ENCODE measurements at regions not wholly inside any gene's neighbourhood (a gene's known extent, or its start where the extent isn't known, plus 50 kb on each side); places are given as distances from the start of the nearest gene placed in this dataset.

DNA sequence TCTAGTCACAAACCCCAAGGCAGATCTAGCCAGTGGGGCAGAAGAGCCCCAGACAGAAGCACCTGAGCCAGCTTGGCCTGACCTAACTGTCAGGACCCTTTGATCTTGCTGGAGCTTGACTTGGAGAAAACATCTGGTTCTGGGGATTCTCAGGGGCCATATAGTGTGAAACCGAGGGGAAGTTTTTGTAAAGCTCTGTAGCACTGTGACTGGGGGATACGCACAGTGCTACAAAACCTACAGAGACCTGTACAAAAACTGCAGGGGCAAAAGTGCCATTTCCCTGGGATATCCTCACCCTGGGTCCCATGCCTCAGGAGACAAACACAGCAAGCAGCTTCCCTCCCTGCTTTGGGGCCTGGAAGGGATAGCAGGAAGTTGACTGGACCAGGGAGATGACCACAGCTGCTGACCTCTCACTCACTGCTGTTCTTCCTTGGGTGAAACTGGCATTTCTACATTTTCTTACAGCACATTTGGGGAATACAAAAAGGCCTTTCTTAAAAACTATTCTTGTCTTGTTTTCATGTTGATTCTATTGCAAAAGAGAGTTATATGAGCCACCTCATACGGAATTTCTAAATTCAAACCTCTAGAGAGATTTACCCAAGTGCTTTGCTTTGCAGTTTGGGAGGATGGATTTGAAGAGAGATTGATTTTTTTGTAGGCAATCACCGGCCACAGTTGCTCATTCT, 140.0 kb downstream of the DAD1 start:
- no peak for DNase-seq

DNA sequence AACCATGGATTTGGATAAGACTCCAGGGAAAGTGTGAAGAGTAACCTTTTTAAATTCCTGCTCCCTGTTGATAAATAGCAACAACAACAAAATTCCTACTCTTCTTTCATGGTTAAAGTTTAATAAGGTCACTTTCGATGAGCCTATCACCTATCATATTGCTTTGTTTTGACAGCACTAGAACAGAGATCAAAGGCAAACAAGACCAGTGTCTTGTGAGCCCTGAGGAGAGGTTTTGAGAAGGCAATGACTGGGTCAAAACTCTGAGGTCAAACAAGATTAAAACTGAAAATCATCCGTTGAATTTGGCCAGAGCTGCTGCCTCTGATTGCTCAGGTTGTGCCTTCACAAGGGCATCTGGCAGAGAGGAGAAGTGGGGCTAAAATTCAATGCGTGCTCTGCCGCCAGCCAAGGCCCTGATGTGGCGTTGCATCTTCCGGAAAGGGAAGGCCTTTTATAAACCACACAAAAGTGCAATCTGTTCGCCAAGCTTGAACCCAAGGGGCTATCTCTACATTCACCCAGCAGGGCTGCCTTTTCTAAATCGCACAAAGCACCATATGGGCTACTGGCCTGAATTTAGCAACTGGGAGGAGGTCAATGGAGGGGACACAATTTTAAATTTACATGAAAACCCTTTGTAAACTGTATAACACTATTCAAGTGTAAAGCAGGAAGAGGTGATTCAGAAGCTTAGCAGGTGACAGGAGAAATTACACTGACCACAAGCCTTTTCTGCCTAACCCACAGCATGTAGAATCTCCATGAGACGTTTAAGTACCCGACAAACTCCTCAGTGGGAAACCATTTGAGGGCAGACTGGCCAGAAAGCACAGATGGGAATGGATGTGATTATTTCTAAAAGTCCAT, 140.8 kb downstream of the DAD1 start:
- no peak for DNase-seq

DNA sequence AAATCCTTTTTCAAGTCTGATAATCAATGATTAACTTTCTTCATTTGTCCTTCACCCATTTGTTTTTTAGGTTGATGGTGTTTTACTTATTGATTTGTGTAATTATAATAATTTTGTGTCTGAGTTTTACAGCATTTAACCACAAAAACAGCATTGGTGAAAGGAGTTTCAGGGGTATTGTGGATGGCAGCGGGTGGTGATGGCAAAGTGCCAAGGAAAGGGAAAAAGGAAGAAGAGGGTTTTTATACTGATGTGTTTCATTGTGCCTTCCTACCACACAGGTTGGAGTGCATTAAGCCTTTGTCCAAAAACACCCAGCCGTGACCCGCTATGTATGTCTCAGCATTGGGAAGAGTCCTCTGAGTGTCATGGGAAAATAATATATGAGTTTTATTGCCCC, 150.3 kb downstream of the DAD1 start:
- peak; percentile 13 for DNase-seq

DNA sequence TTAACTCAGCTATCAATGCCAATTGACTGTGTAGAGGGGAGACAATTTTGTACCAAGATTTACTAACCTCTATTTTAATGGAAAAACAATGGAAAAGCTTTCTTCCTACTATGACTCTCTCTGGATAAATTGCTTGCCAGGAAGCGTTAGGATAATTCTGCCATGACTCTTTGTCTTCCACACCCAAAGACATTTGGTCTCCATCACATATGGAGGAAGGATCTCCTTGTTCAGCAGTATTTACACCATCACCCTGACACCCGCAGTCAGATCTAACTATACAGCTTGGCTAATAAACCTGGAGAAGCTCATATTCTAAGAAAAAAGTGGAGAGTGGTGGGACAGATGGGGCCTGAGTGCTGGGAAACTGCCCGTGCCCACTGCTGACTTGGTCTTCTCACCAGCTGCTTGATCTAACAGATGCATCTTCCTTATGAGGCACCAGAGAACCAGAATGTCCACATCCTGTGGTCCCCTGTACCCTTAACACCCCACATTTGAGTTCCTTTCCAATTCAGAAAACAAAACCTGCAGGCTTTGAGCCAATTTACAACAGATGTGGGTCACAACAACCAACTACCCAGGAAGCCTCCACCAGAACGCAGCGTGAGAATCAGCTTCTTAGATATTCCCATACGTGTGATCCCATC, 154.0 kb downstream of the DAD1 start:
- DNase-seq: no peak

DNA sequence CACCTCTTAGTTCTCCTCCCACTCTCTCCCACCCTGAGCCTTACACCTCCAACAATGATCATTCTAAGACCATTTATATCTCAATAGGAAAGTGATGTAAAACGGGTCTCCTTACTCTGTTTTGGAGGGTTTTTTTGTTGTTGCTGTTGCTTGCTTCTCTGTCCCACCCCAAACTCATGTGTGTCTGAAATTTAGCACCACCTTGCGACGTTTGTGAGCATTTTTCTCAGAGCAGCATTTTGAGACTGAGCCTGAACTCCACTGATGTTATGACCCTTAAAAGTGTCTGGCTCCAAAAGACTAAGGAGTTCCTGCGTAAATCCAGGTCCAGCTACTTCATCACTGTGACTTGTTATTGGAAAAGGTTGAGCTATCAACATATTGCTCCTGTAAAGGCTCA, 155.0 kb downstream of the DAD1 start:
- no peak for DNase-seq

DNA sequence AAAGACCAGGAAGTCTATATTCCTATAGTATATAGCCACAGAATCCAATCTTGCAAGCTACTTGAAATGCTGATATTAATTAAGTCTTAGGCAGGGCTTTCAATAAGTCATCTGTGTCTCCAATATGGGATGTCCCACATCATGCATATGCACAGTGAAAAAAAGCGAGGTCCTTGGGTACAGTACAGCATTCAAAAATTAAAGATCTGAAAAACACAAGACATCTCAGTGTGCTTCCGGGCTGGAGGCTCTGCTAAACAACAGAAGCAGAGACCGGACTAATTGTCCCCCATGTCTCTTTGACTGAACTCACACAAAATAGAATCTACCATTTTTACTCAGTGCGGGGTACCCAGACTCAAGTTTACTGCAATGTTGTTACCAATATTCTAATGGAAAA, 156.0 kb downstream of the DAD1 start:
- DNase-seq: no peak

DNA sequence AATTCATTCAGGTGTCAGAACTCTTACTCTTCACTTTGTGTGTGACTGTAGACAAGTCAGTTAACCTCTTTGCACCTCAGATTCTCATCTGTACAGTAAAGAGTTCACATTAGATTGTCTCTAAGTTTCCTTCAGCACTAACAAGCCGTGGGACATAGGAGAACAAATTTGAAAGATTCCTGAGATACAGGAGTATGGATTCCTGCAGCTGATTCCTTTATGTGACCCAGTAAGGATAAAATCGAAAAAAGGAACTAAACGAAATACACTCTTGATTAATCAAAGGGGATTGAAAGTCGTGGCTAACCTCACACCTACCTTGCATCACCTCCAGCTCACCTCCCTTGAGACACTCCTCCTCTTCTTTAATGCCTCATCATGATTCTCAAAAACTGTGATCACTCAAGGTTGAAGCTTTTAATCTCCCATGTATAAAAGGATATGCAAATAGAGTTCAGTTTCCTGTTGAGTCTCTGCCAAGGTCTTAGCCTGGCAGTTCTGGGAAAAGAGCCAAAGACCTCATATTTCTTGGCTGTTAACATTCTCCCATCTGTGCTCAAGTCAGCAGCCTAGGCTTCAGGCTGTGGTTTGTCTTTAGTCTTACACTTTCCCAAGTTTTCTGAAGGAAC, 156.6 kb downstream of the DAD1 start:
- peak; percentile 97 for DNase-seq

DNA sequence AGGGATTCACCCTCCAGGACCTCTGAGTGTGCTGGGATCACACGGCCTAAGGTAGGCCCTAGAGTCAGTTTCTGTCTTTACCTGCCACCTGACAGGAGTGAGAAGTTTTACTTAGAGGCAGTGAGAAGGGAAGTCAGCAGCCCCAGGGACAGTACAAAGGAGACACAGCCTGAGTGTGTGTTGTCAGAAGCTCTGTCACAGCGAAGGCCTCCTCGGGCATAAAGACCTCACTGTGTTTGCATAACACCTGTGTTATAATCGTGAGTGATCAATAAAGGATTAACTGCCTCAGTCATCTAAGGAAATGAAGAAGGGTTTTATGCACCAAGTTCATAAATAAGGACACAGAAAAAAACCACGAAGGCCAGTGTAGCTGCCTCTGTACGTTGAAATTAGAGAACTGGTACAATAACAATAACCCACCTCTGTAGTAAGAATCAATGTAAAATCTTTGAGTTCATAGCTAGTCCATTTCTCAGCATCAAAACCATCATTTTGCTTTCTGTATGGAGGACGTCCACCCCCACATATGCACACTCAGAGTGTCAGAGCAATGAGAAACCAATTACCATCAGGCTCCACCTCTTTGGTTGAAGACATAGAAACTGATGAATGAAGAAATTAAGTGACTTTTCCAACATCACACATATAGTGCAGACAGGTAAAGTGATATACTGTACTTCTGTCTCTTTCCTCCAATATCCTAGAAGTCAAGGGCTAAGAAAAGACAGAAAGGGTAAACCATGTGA, 159.3 kb downstream of the DAD1 start:
- DNase-seq: no peak

DNA sequence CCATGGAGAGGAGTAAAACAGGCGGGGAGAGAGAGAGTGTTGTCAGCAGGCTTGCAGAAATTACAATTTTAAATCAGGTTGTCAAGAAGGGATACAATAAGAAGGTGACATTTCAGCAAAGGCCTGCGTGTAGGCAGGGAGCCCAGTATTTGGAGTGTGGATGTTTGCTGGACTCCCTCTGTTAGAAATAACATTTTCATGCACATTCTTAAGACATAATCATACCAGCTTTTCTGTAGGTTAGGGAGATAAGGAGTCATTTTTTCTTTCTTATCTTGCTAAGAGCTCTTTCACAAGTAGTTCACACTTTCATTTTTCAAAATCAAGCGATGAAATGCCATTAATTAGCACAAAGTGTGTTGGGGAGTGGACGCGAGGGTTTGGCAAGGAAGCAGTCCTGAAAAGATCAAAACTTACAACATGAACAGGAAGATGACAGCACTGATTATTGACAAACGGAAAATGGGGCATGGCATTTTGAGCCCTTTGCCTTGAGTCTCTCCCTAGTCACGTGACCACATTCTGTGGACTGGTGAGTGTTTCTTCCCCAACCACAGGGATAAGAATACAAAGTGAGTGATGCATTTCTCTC, 160.2 kb downstream of the DAD1 start:
- DNase-seq: no peak

DNA sequence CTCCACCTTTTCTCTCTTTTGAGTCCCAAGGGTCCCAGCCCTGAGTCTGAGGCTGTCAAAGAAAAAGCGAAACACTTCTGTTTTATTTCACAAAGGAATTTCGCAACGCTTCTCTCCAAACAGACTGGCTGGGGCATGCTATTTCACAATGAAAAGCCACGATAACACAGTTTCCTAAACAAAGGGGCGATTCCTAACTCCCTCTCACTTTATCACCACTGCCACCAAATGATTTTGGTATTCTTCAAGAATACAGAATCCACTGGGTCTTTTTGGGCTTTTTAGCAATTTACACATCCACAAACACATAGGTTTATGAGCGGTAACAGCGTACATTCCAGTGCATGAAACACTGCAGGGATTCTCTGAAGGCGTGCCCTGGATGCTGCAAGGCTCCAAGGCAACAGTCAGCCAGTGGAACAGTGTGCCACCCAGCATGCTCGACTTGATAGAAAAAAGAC, 161.2 kb downstream of the DAD1 start:
- DNase-seq: no peak

DNA sequence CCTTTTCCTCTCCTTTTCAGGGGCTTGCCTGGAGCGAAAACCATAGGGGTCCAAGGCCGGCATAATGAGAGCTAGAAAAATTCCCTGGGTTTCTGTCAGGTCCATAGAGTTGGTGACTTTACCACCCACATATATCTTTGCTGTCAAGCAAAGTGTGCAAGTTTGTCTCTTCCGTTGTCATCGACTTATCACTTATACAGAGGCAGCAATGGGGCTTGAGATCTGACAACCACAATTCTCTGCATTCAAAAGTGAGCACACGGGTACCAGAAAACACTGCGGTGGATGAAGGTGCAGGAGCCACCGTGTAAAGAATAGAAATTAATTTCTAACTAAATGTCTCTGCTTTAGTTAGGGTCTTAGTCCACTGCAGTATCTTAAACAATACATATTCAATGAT, 162.3 kb downstream of the DAD1 start:
- DNase-seq: no peak

DNA sequence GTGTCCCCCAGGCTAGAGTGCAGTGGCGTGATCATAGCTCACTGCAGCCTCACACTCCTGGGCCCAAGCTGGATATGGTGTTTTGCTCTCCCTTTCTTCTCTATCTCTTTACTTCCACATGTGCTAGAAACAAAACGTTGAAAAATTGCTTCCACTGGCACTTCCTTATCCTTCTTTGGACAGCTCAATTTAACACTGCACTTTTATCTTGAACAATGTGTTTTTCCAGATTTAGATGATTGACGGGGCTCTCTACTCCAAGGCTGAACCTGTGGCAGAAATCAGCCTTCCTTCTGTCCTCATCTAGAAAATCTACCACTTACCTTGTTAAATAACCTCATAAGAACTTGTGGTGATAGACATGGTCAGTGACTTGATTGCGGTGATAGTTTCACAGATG, 165.1 kb downstream of the DAD1 start:
- no peak for DNase-seq

DNA sequence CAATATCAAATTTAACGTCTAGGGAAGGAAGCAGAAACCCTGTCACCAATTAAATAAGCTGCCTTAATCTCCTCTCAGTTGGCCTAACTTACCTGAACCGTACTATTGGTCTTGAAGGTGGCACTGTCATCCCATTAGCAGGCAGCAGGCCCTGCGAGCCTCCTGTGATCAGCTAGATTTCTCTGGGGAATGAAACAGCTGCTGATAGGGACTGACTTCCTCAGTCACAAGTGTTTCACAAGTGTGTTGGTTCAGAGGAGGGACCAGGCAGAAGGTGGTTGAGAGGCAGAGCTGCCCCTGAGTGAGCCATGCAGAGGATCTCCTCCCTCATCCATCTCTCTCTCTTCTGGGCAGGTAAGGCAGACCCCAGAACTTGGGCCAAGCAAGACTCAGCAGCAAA, 166.8 kb downstream of the DAD1 start:
- no peak for DNase-seq

DNA sequence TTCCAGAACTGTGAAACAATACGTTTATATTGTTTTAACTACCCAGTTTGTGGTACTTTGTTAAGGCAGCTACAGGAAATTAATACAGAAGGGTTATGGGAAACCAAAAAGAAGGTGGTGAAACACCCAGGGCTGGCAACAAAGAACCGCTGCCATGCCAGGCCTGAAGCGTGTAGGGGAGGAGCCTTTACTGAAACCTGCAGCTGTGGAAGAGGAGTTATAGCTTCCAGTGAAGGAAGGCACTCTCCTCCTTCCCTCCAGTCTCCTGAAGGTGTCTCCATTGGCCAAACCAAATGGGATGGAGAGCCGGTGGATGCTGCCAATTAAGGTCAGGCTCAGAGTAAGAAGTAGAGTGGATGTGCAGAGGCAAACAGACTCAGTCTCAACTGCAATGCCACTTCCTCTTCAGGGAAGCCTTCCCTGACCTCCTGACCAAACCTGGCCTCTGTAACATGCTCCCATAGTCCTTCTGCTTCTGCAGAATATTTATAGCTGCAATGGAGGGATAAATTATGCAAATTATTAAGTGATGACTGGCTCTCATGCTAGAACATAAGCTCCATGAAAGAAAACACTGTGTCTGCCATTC, 168.3 kb downstream of the DAD1 start:
- DNase-seq: no peak

DNA sequence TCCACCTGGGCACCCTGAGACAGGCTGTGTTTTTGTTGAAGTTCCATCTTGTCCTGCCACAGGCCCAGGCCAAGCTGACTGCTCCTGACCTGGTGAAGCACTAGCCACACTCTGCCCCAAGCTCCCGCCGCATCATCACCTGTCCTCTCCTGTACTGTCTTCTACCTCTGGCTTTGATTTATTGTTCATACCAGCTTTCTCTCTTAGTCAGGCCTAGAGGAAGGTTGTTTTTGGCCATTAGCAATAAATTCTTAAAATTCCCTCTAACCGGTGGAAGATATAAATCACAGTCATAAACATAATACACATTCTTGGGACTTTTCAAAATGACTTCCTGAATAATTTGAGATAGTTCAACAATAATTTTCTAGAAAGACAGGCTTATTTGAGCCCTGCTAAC, 169.4 kb downstream of the DAD1 start:
- DNase-seq: no peak

DNA sequence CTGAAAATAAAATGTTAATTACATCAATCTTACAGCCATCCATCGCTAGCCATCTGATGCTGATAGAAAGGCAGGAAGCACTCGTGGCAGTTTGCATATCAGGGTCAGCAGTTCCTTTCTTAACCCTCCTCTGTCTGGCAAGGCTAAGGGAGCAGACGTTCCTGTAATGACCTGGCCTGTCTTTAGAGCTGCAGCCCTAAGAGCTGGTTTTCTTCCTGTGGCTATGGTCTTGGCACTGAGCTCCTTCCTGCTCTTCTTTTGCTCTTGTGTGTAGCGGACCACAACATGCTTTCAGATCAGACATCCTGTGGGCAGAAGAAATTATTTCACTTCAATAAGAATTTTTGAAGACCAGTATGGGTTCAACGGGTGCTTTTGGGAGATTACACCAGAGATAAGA, 170.4 kb downstream of the DAD1 start:
- DNase-seq: no peak

DNA sequence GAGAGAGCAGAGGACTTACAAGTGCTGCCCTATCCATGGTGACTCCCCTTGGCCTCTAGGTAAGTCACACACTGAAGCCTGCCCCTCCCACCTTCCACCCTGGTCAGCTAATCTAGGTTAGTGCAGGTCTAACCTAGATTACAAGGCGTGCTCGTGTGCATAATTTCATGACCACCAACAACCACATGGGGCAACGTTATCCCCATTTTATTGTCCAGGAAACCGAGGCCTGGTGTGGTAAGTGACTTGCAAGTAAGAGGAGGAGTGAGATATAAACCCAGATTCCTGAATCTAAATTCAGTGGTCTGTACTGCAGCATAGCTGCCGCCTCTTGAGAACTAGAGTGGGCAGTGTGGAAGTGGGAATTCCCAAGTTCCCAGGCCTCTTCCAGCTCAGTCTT, 171.1 kb downstream of the DAD1 start:
- DNase-seq: no peak

DNA sequence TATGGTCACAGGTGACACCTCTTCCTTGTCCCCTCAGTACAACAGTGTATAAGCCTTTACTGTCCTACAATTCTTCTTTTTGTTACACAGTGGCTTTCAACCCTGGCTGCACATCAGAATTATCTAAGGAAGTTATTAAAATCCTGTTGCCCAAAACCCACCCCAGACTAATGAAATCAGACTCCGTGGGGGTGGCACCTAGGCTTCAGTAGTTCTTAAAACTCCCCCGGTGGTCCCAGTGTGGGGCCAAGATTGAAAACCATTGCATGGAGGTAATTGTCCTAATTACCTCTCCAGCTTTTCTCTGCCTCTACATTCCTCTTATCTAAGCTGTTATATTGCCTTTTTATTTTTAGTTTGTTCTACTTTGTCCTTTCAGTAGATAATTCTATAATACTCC, 172.8 kb downstream of the DAD1 start:
- no peak for DNase-seq

DNA sequence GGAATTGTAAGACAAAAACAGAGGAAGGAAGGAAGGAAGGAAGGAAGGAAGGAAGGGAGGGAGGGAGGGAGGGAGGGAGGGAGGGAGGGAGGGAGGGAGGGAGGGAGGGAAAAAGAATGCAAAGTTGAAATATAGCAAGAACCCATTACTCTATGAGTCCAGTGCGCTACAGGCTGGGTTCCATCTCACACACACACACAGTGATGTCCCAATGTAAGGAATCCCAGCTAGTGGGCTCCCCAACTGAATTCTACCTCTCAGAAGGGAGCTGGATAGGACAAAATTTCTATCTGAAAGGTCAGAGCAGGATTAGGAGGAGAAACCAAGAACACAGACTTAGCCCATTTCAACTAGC, 173.4 kb downstream of the DAD1 start:
- DNase-seq: no peak

DNA sequence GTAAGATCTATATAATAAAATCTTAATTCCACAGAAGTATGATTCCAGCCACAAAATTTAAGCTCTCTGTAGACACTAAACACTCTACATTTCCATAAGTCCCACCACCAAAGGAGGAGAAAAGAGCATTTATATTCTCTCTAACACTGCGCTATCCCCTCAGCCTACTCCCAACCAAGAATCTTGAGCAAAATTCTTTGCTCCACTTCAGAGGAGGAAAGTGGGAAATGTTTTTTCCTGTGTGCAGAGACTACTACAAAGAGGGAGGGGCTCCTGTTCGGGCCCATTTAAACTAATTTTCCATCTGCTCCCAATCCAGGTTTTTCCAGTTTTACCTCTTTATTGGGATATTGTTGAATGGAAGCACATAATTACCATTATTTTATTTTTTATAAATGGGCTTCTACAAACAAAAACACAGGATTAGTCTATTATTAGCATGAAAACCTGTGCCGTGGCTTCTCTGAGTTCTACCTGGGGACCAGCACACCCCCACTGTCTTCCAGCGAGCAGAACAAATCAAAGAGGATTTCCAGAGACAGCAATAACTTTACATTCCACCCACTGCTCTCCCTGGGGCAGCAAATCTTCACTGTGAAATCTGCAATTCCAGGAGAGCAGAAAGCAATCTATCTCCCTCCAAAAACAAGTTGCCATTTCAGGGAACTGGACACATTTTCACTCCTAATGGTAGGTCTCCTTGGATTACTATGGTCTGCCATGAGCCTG, 174.0 kb downstream of the DAD1 start:
- DNase-seq: no peak

DNA sequence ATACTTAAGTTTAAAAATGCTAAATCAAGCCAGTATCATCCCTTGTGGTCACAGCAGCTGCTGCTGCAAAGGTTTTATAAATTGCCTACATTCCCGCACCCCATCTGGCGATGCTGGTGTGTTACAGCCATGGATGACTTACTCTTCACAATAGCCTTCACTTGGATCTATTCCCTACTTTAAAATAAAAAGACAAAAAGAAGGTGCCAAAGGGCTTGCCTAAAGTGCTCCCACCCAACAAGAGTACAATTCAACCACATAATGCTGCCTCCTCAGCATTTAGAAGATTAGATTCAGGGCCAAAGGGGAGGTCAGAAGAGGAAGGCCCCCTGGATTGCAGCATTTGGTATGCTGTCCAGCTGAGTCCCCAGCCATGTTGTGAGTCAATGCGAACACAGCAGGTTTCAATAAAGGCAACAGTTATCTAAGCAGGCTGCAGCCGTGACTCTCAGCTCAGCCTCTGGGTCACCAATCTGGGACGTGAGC, 176.1 kb downstream of the DAD1 start:
- no peak for DNase-seq

All from DMS79 (cell line).